ENCODE measurements at regions not wholly inside any gene's neighbourhood (a gene's known extent, or its start where the extent isn't known, plus 50 kb on each side); places are given as distances from the start of the nearest gene placed in this dataset.

DNA sequence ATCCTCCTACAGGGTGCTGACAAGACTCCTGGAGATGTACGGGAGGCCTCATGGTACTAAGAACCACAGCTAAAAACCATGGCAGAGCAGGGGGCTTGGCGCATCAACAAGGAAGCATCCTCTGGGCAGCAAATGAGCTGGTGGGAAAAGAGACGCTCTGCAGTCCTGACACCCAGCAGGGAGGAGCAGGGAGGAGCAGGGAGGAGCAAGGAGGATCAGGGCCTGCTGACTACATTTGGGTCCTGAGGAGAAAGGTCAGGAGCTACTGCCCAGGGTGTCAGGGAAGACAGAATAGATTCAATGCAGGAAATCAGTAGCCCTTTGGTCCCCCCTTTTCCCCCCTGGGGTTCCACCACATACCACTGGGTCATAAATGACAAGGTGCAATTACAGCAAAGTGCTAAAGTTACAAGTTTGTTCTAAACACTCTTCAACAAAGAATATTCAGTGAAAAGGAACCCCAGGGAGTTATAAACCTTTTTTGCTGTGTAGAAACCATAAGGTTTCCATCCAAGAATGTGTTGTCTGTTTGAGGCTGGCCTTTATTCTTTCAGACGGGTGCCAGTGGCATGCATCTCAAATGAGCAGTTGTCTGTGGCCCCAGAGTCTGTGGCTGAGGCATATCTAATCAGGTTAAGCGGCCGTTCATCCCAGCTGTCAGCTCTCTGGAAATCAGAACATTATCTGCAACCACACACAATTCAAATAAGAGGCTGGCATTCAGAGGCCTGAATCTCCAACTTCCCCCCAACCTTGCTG, 325.0 kb downstream of the CDC5L start:
- TF ChIP-seq, protein P1, sequence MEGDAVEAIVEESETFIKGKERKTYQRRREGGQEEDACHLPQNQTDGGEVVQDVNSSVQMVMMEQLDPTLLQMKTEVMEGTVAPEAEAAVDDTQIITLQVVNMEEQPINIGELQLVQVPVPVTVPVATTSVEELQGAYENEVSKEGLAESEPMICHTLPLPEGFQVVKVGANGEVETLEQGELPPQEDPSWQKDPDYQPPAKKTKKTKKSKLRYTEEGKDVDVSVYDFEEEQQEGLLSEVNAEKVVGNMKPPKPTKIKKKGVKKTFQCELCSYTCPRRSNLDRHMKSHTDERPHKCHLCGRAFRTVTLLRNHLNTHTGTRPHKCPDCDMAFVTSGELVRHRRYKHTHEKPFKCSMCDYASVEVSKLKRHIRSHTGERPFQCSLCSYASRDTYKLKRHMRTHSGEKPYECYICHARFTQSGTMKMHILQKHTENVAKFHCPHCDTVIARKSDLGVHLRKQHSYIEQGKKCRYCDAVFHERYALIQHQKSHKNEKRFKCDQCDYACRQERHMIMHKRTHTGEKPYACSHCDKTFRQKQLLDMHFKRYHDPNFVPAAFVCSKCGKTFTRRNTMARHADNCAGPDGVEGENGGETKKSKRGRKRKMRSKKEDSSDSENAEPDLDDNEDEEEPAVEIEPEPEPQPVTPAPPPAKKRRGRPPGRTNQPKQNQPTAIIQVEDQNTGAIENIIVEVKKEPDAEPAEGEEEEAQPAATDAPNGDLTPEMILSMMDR (IDR thresholded peaks at IDR 0.05): no peak
- no peak for TF ChIP-seq POLR2A (IDR thresholded peaks at IDR 0.05)
